NOMO-1 treated with DMSO at 0.1 percent for 48 hours (cell line): ENCODE measurements at regions not wholly inside any gene's neighbourhood (a gene's known extent, or its start where the extent isn't known, plus 50 kb on each side); places are given as distances from the start of the nearest gene placed in this dataset.

ENCODE experiments used
- DNase-seq: peaks from one replicate; lab custom pipeline; 2025; ENCODE audit not compliant: unreplicated experiment; lab: John Stamatoyannopoulos, UW

DNA sequence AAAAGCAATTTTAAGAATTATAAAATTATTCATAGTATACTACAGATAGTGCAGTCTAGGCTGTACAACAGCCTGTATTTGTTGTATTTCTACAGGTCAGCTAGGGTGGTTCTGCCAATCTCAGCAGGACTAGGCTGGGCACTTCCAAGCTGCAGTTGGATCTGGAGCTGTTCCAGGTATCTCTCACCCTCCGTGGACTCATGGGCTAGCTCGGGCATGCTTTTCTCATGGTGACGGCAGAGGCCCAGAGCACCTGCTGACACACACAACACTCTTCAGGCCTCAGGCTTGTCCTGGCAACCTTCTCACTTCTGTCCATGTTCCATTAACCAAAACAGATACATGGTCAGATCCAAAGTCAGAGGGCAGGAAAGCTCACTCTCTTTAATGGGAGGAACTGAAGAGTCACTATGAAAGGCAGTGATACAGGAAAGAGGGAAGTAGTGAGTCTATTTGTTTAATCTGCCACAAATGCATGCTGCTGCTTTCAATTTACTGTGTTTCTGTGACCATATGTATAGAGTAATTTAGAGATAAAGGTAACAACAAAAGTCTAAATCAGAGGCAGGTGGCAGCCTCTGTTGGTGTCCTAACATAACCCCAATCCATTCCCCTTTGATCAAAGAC lies 462.4 kb upstream of the ACVR2A start:
- DNase-seq: no peak

DNA sequence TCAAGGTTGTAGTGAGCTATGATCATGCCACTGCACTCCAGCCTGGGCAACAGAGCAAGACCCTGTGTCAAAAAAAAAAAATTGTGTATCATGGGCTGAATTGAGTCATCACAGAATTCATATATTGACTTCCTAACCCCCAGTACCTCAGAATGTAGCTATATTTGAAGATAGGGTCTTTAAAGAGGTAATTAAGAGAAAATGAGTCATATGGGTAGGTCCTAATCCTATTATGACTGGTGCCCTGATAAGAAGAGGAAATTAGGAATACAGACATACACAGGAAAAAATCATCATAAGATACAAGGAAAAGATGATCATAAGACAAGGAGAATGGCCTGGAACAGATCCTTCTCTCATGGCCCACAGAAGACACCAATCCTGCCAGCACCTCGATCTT lies 466.4 kb upstream of the ACVR2A start:
- DNase-seq: no peak

DNA sequence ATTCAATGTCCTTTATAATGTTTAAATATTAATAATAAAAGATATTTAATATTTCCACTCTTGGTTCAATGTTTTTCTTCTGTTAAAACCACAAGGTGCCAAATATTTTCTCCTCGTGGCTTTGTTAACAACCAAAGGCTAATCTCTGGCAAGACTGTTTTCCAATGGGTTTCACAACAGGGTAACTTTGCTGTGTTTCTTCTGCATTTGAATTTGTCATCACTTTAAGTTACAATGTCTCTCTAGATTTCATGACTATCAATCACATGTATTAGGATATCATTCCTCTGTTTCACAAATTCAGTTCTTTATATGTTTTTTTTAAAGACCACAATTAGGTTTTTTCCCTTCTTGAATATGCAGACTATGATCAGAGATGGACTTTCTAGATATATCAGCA lies 469.8 kb upstream of the ACVR2A start:
- DNase-seq: no peak

DNA sequence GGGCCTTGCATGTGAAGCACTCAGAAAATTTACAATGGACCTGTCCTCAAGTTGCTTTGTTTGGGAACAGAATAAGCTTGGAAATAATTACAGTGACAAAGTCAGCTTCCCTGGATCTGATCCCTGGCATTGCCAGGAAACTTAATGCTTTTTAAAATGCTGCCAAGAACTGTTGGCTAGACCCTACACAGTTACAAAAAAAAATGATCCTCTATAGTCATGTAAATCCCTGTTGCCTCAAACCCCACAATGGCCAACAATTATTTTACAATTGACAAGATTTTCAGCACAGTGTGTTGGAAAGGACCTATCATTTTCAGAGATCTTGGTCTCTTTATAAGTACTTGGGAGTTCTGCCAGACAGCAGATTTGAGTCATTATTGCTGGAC lies 470.4 kb upstream of the ACVR2A start:
- DNase-seq: no peak

DNA sequence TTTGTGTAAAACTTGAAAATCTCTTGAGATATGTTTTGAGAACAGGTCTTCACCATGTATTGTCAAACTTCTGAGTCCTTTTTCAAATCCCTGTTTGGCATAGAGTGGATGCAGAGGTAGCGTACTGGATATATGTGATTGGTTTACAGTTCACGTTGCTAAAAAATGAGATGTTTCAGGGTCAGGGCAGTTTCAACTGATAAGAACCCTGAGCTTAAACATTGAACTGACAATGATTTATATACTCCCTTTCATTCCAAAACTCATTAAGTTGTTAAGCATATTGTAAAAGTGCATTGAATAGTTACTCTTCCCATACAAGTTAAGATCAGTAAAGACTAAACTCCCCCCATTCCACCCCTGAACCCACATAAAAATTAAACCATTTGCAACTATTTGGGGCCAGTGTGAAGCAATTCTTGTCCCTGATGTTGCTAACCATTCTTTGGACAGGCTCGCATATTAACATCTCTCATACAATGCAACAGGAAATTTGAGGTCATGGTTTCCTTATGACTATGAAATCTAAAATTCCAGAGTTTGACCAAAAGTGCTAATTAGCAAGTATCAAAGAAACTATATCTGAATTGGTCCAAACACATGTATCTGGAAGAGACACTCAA lies 470.9 kb upstream of the ACVR2A start:
- DNase-seq: no peak

DNA sequence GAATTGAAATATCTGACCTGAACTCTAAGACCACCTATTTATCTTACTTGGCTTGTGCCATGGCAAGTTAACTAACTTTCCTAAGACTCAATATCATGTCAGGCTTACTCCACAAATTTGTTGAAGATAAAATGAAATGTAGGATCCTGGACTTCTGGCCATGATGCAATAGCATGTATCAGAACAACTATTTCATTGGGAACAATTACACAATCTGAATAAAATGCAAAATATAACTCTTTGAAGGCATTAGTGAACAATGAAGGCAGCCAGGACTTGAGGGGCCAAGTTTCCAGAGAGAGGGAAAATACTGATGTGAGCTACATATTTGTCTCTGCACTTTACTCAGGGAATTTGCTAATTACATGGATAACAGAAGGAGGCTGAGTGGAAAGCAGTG lies 476.5 kb upstream of the ACVR2A start:
- DNase-seq: no peak

DNA sequence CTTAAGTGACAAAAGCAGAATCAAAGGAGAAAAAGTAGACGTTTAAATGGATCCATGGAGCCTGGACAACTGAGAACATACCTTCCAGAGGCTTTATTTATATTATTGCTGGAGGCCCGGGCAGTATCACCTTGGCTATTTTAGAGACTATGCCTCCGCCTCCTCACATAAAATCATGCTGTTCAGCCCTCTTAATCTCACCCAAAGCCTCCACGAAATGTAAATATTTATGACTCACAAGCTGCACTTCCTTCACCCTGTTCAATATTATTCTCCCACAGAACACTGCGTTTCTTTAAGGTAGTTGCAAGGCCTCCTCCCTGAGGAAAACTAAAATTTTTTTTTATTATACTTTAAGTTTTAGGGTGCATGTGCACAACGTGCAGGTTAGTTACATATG lies 478.6 kb upstream of the ACVR2A start:
- no peak for DNase-seq

DNA sequence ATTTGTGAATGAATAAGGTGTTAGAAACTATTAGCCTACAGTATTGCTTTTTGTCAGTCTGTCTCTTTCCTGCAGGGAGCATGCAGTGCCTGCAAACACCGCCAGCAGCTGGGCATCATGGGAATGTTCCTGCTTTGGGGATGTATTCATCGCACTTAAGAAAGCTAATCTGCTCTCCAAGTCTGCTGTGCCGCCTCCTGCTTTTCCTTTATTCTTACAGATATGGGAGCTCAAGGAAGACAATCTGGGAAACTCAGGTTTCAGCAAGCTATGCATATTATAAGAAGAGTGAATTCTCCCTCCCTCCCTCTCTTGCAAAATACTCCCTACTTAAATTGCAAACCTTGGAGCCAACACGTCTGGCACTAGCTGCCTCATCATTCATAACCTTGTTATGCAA lies 479.2 kb upstream of the ACVR2A start:
- no peak for DNase-seq

DNA sequence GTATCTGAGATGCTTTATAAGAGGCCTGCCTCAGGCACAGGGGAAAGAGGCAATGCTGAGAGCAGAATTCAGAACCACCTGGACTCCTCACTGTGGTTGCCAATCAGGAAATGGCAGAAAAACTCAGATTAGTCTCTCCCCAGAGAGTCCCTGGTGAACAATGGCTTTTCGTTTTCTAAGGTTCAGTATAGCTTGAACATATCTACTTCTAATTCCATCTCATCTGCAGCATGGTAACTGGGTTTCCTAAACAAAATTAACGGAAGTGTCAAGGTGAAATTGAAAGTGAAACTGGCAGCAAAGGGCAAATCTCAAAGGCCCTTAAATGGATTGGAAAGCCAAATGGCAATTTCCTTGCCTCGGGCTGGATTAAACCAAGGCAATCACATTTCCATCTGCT lies 480.2 kb upstream of the ACVR2A start:
- no peak for DNase-seq

DNA sequence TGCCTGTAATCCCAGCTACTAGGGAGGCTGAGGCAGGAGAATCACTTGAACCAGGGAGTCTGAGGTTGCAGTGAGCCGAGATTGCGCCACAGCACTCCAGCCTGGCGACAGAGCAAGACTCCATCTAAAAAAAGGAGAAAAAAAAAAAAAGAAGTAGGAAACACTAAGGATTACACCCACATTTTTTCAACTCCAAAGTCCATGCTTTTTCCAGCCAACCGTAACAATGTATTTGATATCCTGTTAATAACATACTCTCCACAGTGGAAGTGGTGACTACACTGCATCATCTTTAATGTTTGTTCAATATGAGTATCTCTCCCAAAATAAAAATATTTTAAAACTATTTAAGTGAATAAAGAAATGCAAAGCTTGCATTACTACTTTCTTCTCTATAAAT lies 481.6 kb upstream of the ACVR2A start:
- no peak for DNase-seq

DNA sequence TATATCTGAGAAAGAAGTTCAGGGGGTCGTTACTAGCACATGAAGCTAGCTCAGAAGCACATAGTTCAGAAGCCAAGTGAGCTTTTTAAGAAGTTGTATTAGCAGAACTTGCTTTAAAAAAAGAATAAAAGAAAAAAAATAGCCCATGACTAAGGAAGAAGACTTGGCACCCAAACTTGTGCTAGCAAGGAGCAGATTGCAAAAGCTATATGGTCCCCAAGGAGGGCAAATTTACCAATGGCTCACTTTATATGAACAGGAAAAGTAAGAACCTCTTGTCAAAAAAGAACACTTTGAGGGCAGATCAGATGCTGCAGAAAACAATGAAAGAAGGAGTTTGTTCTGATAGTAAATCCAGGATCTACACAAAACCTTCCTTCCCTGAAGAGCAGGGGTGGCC lies 486.5 kb upstream of the ACVR2A start:
- no peak for DNase-seq

DNA sequence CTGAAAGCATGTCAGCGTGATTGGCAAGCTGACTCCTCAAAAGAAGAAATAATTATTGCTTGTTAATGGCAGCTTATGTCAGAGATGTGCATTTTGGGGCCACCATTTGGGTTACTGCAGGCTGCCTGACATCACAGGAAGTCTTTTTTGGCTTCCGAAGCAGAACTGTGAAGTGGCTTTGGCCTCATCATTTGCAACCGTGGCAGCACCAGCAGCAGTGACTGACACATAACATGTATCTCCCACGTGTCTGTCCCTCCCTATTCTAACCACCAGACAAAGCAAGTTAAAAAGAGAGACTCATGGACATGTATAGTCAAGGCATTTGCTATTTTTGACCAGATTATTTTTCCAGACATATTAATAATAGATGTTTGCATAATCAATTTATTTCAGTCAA lies 488.7 kb upstream of the ACVR2A start:
- DNase-seq: no peak

DNA sequence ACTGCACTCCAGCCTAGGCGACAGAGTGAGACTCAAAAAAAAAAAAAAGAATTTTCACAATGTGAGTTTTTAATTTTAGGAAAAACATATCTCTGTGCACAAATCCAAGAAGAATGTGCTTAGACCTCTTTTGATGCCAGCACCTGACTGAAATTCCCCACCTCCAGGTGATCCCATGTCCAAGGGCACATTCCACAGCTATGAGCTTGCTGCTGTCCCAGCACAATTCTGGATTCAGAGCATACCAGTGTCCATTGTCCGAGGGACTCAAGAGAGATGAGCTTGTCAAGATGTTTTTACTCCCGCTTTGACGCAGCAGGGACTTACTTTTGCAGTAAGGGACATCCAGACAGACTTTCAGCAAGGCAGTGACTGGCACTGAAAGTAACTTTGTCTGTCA lies 489.1 kb upstream of the ACVR2A start:
- DNase-seq: no peak

DNA sequence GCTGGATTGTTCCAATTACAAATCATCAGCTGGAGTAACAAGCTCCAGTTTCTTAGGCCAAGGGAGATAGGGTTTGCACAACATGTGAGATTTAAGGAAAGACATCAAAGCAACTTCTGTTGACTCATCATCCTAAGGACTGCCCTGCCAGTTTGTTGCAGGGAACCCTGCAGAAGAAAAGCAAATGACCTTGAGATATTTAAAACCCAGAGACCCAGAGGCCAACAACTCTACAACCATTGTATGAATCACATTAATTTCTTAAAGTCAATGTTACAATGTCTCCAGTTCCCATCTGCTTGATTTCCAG lies 491.8 kb upstream of the ACVR2A start:
- DNase-seq: no peak

DNA sequence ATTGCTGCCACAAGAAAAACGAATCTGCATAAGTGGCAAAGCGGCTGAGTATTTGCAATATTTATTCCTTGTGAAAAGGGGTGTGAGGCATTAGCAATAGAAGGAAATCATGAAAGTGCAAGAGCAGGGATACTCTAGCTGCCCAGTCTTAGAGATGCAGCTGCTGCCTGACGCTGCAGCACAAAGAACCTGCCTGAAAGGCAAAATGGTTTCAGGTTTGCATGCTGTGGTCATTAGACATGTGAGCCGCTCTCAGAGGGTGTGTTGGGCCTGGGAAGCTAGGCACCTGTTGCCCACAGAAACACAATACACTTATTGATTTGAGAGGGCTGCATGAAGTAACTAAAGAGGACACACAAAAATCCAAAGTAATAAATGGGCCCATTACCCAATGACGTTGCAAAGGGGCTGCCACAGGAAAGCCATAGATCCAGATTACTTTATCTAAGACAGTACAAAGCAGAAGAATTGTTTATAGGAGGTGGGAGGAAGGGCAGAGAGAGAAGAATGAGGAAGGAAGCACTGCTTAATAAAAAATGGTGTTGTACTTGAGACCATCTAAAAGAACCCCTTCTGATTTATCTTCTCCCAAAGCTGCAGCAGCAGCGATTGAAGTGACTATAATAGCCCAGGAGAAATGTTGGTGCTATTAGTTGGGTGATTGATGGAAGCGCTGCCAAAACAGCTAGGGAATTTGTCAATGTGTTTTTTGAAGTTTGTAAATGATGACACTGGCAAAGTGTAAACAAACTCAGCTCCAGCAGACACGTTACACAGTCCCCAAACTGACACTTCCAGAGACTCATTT lies 492.4 kb upstream of the ACVR2A start:
- DNase-seq: no peak

DNA sequence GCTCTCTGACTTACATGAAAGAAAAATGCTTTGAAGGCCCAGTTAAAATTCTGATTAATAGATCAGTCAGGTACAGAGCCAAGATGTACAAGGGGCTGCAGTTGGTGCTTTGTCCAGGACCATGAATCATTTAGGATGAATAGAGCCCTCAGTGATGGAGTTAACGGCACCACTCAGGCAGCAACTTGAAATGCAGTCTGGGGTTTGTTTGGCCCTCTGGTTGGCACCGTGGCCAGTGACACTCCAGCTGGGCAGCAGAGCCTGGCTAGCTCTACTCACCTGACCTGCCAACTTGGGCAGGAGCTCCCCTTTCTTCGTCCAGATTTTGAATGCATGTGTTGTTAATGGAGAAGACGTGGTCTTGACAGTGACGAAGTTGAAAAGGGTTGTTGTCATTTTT lies 493.0 kb upstream of the ACVR2A start:
- DNase-seq: no peak

DNA sequence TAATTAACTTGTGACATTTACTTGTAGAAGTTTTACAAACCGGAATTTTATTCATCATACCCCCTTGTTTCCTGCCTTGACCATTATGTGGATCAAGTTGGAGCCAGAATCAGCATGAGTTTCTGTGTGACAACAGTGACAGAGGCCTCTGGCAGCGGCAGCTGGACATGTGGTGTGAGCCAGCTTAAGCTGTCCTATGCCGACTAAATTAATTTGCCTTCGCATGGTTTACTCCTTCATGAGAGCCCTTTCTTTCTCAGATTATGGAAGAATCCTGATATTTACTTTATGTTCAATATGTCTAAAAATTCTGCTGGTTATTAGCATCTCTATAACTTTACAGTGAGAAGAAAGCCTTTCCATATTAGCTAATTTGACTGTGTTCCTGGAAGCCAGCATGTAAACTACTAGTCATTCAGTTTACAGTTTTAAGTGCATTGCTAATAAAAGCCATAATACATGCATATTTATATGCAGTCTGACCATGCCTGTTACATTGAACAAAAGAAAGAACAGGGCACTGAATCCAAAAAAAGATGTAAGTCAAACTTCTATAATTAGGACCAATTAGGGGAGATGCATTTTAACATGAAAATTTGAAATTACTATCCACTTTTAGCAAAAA lies 495.8 kb upstream of the ACVR2A start:
- DNase-seq: no peak

DNA sequence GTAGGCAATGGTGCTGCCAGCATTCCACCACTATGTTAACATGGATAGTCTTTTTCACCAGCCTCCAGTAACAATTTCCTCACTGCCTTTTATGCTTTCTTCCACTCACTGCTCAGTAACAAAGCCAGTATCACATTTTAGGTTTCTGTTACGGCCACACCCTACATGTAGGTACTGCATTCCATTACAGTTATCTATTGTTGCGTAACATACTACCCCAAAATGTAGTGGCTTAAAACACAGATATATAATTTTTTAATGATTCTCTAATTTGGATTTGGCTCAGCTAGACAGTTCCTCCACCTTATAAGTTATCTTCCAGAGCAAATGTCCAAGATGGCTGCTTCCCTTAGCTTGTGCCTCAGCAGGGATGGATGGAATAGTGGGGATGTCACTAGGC lies 498.7 kb upstream of the ACVR2A start:
- DNase-seq: no peak

DNA sequence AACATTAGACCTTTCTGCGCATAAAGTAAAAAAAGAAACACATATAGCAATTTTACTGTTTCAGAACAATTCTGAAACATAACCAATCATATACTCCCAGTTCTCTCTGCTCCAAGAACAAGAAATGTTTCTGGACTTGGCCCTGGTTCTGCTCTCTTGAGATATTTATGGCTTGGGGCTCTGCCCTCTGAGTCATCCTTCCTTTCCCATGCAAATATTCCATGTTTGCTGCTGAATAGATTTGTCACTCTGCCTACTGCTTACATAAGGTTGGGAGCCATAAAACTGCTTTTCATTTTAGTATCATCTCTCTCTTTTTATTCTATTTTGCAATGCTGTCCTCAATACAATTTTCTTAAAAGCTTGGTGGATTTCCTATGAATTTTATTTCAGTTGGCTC lies 499.6 kb upstream of the ACVR2A start:
- DNase-seq: no peak

DNA sequence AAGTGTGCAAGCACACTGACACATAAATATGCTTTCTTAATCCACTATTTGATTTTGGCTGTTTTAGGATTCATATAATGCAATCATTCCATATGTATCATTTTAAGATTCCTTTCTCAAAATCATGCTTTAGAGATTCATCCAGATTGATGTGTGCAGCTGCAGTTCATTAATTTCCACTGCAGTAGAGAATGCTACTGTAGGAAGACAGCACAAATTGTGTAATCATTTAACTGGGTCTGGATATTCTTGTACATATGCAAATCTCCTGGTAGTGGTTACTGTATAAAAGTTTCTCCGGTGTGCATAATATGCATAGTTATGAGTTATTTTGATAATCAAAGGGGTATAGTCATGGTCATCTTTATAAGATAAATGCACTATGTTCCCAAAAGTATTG lies 502.5 kb upstream of the ACVR2A start:
- DNase-seq: no peak

DNA sequence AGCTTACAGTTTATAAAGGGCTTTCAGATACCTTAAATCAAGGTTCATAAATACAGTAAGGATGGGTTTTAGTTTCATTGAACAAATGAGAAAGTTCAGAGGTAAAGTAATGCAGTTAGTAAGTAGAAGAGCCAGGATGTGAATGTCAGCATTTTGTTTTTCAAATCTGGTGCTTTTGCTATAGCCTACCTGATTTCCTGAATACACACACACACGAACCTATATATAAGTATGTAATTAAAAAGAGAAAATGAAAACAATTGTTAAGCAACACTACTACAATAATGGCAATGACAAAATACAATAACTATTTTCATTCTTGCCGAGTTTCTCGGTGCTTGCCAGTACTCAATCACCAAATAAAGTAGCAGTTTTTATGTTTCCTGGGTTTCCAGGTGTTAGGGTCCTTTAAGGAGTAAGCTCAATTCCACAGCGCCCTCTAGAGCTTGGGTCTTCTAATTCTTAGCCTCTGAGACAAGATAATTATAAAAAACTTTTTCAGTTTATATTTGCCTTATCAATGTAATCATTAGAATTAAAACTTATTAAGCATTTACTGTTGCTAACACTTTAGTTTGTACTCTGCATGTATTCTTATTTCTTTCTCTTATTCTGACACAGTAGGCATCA lies 512.9 kb upstream of the ACVR2A start:
- no peak for DNase-seq

DNA sequence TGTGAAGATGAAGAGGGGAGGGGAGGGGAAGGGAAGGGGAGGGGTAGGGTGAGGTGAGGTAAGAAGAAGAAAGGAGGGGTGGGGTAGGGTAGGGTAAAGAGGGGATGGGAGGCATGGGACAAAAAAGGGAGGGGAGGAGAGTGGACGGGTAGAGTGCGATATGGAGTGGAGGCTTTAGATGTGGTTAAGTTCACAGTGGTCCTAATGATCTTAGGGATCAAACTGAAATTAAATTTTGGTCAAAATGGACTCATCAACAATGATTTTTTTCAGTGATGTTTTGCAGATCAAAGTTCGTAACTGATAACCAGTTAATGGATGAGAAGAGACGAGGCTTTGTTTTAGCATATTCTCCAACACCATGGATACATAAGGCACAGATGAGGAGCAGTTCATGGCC lies 513.9 kb upstream of the ACVR2A start:
- no peak for DNase-seq
